GM21390 (cell line): ENCODE measurements at regions not wholly inside any gene's neighbourhood (a gene's known extent, or its start where the extent isn't known, plus 50 kb on each side); places are given as distances from the start of the nearest gene placed in this dataset.

Source experiments
- ATAC-seq: cut with Tn5 transposase; IDR thresholded peaks from one replicate; pipeline ENCODE4 v1.9.1; 2021; ENCODE audit not compliant: unreplicated experiment

GRCh38 chr12:128042825-128043224, 224.1 kb upstream of the TMEM132C start:
- ATAC-seq: no peak

GRCh38 chr12:128043317-128043716, 223.7 kb upstream of the TMEM132C start:
- no peak for ATAC-seq

DNA sequence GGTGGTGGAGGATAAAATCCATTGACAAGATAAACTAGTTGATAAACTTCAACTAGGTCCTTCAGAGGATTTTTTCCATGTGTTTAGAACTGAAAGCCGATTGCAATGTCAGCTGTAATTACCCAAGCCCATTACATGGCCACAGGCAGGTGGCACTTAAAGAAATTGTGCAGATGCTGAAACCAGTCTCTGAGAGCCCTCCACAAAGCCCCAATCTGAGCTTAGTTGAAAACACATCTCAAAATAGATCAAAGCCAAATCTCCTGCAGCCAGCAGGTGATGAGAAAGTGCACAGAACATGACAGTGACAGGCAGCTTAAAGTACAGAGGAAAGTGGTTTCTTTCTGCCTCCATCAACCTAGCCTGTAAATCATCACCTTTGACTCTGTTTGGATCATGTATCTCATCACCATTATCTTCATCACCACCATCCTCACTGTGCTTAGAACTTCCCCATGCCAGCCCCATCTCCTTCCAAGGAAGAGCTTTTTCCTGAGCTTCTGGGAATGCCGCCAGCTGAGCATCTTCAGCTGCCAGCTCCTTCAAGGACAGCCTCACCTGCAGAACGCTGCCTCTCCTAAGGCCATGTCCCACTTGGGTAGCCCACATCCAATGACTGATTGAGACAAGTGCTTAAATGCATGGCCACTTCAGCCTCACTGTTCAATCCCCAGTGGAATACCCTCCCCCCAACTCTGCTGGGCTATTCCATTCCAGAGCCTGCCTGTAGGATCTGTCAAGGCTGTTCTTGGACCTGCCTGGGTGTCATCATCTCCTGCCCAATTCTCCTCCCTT, 219.5 kb upstream of the TMEM132C start:
- no peak for ATAC-seq

DNA sequence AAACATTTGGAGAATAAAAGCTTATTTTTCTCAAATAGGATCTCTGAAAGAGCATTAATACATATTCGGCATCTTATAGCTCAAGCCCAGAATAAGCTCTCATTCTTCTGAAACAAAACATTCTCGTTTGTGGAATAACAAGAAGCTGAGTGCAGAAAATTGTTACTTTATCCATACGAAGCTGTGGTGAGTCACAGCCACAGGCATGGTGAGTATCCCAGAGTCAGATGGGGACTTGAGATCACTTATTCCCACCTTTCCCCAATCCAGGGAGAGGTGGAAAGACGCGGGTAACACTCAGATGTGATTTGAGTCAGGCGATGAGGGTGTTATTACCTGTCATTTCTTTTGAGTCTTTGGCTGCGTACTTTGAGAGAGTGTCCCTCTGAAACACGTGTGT, 214.6 kb upstream of the TMEM132C start:
- no peak for ATAC-seq

GRCh38 chr12:128052777-128053176, 214.2 kb upstream of the TMEM132C start:
- ATAC-seq: no peak

DNA sequence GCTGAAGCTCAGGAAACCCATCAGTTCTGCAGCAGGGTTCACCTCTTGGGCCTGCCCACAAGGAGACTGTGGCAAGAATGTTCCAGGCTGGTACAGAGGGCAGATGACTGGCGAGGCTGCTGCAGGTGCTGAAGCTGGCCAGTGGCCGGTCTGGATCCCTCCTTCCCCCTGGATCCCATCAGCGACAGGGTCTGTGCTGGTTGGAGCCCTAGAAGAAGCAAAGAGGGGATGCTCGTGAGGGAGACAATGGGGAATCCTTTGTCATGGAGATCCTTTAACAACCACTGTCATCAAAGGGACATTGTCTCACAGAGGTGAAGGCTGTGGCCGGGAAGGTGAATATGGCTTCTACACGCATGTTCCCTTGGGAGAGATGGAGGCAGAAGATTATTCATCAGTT, 211.4 kb upstream of the TMEM132C start:
- ATAC-seq: no peak

DNA sequence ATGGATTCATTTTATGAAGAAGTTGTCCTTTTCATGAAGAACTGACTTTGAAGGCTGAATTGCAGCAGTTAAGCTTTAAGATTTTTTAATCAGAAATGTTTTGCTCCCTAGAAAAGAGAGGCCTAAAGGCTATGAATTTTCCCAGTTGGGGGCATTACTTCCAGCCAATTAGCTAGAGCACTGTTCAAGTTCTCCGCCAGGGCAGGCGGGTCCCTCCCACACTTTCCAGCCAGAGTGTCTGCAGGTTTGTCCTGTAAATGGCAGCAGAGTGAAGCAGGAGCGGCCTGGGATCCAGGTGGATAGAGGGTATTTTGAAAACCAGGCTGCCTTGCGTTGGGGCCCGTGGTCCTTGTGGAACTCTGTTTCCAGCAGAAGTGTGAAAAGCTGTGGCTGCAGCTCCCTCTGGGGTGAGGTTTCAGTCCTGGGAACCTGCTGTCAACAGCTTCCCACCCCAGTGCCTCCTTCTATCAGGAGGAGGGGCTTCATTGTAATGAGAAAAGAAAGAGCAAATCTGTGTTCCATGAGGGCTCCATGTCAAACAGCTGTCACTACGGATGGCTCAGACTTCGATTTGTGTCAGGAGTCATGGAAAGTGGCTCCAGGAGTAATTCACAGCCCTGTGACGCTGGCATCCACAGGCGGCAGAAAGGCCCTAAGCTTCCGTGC, 210.7 kb upstream of the TMEM132C start:
- ATAC-seq: no peak

- ATAC-seq: no peak
Observed at GRCh38 chr12:128057586-128057985, 209.4 kb upstream of the TMEM132C start.

GRCh38 chr12:128059621-128060370, 207.2 kb upstream of the TMEM132C start:
- ATAC-seq: no peak

DNA sequence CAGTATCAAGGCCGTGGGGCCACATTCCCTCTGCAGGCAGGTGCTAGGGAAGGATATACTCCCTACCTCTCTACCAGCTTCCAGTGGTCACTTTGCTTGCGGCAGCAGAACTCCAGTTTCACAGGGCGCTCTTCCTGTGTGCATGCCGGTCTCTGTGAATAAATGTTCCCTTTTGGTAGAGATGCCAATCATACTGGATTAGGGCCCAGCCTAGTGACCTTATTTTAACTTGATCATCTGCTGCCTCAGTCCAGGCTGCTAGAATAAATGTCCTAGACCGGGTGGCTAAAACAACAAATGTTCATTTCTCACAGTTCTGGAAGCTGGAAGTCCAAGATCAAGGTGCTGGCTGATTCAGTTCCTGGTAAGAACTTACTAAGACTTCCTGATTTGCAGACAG, 198.8 kb upstream of the TMEM132C start:
- no peak for ATAC-seq

- peak; percentile 88 for ATAC-seq
Observed at GRCh38 chr12:128069359-128069997, 197.5 kb upstream of the TMEM132C start.

- ATAC-seq: no peak
Observed at GRCh38 chr12:128073937-128074336, 193.0 kb upstream of the TMEM132C start.

GRCh38 chr12:128075332-128075731, 191.6 kb upstream of the TMEM132C start:
- no peak for ATAC-seq

- no peak for ATAC-seq
Observed at GRCh38 chr12:128076188-128076587, 190.8 kb upstream of the TMEM132C start.

DNA sequence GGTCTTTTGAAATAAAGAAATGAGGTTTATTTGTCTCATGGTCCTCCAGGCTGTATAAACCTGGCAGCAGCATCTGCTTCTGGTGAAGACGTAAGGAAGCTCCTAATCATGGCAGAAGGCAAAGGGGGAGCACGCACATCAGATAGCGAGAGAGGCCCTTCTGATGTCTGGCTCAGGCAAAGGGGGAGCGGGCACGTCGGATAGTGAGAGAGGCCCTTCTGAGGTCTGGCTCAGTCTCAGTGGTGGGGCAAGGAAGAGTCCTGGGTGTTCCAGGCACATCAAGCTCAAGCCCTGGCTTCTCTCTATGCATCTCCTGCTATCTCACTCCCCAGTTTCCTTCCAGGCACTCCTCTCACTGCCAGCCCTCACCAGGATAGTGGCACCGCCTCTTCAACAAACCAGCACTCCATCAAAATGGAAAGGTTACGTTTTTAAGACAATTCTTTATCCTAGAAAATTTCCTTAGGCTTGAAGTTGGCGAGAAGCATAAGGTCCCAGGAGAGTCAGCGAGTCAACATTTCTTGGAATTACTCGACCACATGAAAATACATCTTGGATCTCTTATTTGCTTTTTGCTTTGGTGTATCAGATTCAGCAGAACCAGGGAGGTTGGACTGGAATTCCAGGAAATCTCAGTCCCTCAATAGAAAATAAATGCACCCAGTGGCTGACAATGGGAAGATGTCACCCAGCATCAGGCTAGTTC, 189.6 kb upstream of the TMEM132C start:
- no peak for ATAC-seq

- ATAC-seq: no peak
Observed at GRCh38 chr12:128077917-128078298, 189.1 kb upstream of the TMEM132C start.

- ATAC-seq: no peak
Observed at GRCh38 chr12:128078301-128078971, 188.5 kb upstream of the TMEM132C start.

- no peak for ATAC-seq
Observed at GRCh38 chr12:128079446-128079845, 187.5 kb upstream of the TMEM132C start.

DNA sequence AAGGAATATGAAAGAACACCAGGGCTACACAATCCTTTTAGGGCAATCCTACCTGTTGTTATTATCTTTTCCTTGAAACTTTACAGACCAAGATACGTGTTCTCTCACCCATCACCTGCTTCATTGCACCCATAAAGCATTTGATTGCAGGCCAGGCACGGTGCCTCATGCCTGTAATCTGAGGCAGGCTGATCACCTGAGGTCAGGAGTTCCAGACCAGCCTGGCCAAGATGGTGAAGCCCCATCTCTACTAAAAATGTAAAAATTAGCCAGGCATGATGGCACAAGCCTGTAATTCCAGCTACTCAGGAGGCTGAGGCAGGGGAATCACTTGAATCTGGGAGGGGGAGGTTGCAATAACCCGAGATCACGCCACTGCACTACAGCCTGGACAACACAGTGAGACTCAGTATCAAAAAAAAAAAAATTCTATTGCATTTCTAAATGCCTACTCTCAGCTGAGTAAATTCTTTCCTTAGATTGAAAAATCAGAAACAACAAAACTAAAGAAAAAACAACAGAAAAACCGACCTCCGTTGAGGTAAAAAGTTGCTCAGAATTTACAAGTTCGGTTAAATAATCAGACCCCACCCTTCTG, 183.7 kb upstream of the TMEM132C start:
- ATAC-seq: no peak

DNA sequence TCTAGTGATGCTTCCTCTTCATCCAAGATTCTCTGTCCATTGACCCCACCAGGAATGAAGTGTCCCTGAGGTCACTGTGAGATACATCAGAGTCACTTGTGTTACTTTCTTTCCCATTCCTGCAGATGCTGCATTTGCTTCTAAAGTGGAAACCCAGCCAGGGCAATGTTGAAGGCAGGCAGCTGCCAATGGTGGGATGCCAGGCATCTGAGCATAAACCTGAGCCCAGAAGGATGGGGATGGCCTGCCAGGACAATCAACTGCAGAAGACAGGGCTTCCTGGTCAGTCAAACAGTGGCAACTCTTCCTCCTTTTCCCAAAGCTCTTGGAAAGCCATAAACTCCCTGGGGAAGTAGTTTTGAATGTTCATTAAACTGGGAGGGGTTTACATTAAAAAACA, 178.0 kb upstream of the TMEM132C start:
- no peak for ATAC-seq
